ENCODE measurements at regions not wholly inside any gene's neighbourhood (a gene's known extent, or its start where the extent isn't known, plus 50 kb on each side); places are given as distances from the start of the nearest gene placed in this dataset.

GRCh38 chr2:82316586-82316985 lies 2012.0 kb upstream of the LRRTM1 start:
- no peak for TF ChIP-seq CTCF (IDR thresholded peaks at IDR 0.05; ENCODE audit: low read depth, low read length)
- no peak overlapping the region for H3K4me3 ChIP-seq (ENCODE audit: low read depth, low read length)

GRCh38 chr2:82314836-82315472 lies 2010.4 kb upstream of the LRRTM1 start:
- H3K4me3 ChIP-seq (ENCODE audit: low read depth, low read length) = no peak overlapping the region
- no peak for TF ChIP-seq CTCF (IDR thresholded peaks at IDR 0.05; ENCODE audit: low read depth, low read length)

- H3K4me3 ChIP-seq (ENCODE audit: low read depth, low read length) = no peak overlapping the region
- no peak for TF ChIP-seq CTCF (IDR thresholded peaks at IDR 0.05; ENCODE audit: low read depth, low read length)
Measured at GRCh38 chr2:82307511-82307910, 2003.0 kb upstream of the LRRTM1 start.

GRCh38 chr2:82301506-82301905 lies 1997.0 kb upstream of the LRRTM1 start:
- TF ChIP-seq CTCF (IDR thresholded peaks at IDR 0.05; ENCODE audit: low read depth, low read length) = no peak
- H3K4me3 ChIP-seq (ENCODE audit: low read depth, low read length) = no peak overlapping the region

GRCh38 chr2:82289446-82289845 lies 1984.9 kb upstream of the LRRTM1 start:
- no peak for TF ChIP-seq CTCF (IDR thresholded peaks at IDR 0.05; ENCODE audit: low read depth, low read length)
- no peak overlapping the region for H3K4me3 ChIP-seq (ENCODE audit: low read depth, low read length)

- H3K4me3 ChIP-seq (ENCODE audit: low read depth, low read length) = no peak overlapping the region
- no peak for TF ChIP-seq CTCF (IDR thresholded peaks at IDR 0.05; ENCODE audit: low read depth, low read length)
Measured at GRCh38 chr2:82283075-82283474, 1978.5 kb upstream of the LRRTM1 start.

- no peak for TF ChIP-seq CTCF (IDR thresholded peaks at IDR 0.05; ENCODE audit: low read depth, low read length)
- no peak overlapping the region for H3K4me3 ChIP-seq (ENCODE audit: low read depth, low read length)
Measured at GRCh38 chr2:82282111-82282882, 1977.7 kb upstream of the LRRTM1 start.
